Motor neuron (in vitro differentiated cells): ENCODE measurements at regions not wholly inside any gene's neighbourhood (a gene's known extent, or its start where the extent isn't known, plus 50 kb on each side); places are given as distances from the start of the nearest gene placed in this dataset.
"Not testable (repeated sequence)": the region's sequence is repeated elsewhere in the genome, so short reads cannot be mapped to it uniquely, and the experiment has no call there.

Experiments used
- ATAC-seq, 8 experiments: fragments of 200-7000 bp; cut with Tn5 transposase; replicated peaks in 6 of 8; 2 replicates each; pipeline ENCODE4 v1.8.0; 2021; ENCODE audit warnings: mild to moderate bottlenecking in 8 of 8, moderate library complexity in 8 of 8
- H3K27ac ChIP-seq, 2 donors: fragments of 250-450 bp; sonication (Bioruptor Pico); 2 replicates each; pipeline ENCODE4 v1.9.0; 2021; ENCODE audit warnings: antibody characterized with exemption in 2 of 2, mild to moderate bottlenecking in 2 of 2, moderate library complexity in 1 of 2
- H3K4me1 ChIP-seq, 2 donors: fragments of 250-450 bp; sonication (Bioruptor Pico); replicated peaks in 1 of 2; 2 replicates each; pipeline ENCODE4 v1.6.1; 2021; ENCODE audit warnings: antibody characterized with exemption in 2 of 2, mild to moderate bottlenecking in 2 of 2, moderate library complexity in 1 of 2
- H3K4me3 ChIP-seq, 5 donors: fragments of 250-450 bp; sonication (Bioruptor Pico); 2 replicates each; pipeline ENCODE4 v1.9.0; 2021; ENCODE audit warnings: antibody characterized with exemption in 5 of 5, mild to moderate bottlenecking in 5 of 5, moderate library complexity in 4 of 5
- WGBS, 10 experiments: fragments of 450-650 bp; shearing (Covaris generic); methylation state at CpG; one replicate each; pipeline ENCODE4 v1.0.0; 2022; 5-methylcytosine and 5-hydroxymethylcytosine counted together
- in situ Hi-C, 9 experiments: fragments of 400-800 bp; cut with MboI; loops; one replicate each; pipeline ENCODE4 v1.15.0; 2021; ENCODE audit warnings: low sequenced_read_pairs in 9 of 9, low pct_unique_long_range_greater_than_20kb in 2 of 9; ENCODE audit not compliant: unreplicated experiment in 9 of 9

DNA sequence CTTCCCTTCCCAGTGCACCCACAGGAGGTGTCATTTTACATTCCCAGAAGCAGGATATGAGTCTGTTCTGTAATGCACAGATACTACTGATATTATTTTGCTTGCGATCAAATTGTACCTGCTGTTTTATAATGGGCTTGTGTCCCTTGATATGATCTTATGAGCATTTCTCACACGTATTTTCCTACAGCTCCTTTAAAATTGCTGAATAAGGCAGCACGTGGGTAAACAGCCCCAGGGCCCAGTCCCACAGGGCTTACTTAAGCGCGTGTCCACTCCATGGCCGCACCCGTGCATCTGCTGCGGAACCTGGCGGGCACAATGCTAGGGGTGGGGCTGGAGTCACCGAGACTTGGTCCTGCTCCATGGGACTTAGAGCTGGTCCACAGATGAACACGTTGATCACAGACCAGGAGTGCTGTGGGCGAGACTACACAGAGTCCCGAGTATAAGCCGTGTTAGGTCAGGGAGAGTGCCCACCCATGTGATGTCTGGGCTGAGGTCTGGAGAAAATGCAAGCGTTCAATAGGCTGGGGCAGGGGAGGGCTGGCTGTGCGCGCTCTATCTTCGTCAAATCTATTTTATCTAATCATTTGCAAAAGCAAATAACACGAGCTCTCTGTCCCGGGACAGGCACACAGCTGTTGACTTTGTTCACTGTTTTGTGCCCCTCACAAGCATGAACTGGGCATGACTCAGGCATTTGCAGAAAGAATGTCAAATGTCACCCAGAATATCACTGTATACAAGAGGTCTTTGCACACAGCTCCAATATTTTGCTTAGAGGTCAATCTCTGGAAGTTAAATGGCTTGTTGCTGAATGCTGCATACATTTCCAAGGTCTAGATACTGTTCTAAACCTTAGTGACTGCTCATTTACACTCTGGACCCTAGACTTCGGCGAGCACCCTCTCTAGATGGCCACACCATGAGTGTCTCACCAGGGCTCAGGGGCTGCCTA lies 119.3 kb downstream of the CRYAA start:
- H3K27ac ChIP-seq = no peak overlapping the region
- ATAC-seq = peak in 6 of 8 experiments; percentile 16 to 91 (median 44)
- peaks cover 0 to 3% of the 10 kb centered on the region in 2 donors for H3K4me1 ChIP-seq
- H3K4me3 ChIP-seq = no peak overlapping the region
- 13 to 92% (median 76%) methylated on average over 2 to 16 of the region's 22 CpGs; no CpG with 5 or more reads in 1 of the 10 experiments for WGBS, 10 experiments
- in situ Hi-C loops = no loop called here

DNA sequence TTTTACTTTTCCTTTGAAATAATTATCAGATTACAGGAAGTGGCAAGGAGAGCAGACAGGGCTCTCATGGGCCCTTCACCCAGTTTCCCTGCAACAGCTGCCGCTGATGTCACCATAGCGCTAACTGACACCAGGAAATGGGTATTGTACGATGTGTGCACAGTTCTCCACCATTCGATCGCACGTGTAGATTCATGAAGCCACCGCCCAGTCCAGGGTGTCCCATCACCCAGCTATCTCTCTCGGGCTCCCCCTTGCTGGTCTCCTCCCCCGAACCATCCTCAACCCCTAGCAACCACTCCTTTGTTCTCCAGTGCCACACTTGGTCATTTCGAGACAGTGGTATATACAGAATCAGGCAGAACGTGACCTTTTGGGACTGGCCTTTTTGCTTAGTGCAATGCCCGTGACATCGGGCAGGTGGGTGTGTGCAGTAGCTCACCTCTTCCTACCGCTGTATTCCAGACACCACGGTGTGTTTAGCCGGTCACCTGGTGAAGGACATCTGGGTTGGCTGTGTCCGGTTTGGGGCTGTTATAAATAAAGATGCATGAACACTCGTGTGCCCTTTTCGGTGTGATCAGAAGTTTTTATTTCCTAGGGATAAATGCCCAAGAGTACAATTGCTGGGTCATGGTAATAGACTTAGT lies 118.4 kb downstream of the CRYAA start:
- ATAC-seq = peak in 5 of 8 experiments; percentile 62 to 87 (median 77)

DNA sequence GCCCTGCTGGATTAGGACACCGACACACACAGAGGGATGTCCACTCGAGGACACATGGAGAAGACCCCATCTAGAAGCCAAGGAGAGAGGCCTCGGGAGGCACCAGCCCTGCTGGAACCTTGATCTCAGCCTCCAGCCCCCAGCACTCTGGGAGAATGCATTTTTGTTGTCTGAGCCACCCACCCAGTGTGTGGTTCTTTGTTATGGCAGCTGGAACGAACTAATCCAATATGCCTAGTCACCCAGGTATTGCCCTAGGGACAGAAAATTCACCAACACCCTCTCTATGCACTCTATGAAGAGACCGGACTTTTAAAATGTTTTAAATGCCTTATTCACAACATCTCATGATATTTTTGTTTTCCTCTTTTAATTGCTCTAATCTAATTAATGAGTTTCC lies 117.4 kb downstream of the CRYAA start:
- no peak overlapping the region for H3K4me3 ChIP-seq
- in situ Hi-C loops = no loop called here
- no peak overlapping the region for H3K27ac ChIP-seq
- peaks cover under 1 to 3% of the 10 kb centered on the region in 2 donors for H3K4me1 ChIP-seq
- peak in 1 of 8 experiments; percentile 37 for ATAC-seq
- 23 to 100% (median 68%) methylated on average over 1 to 4 of the region's 5 CpGs for WGBS, 10 experiments

More for the DNA sequence above, 118.4 kb downstream of the CRYAA start:
- in situ Hi-C loops = no loop called here
- Histone ChIP-seq H3K4me1 (peaks cover 0 to 3% of the 10 kb centered on the region in 2 donors), H3K4me3 (no peak overlapping the region), H3K27ac (no peak overlapping the region)
- 57 to 100% (median 92%) methylated on average over 2 to 13 of the region's 19 CpGs for whole genome bisulfite sequencing, 10 experiments

DNA sequence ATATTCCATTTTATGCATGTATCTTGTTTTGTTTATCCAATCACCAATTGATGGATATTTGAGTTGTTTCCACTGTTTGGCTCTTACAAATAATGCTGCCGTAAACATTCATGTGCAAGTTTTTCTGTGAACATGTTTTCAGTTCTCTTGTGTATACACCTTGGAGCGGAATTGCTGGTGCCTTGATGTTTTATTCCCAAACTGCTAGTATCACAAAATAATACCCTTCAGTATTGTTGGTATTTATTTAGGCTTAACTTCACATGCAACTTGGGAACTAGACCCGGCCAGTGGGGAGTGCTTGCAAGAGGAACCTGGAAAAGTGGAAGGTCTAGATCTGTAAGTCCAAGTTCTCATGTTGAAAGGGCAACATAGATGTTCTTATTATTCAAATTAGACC lies 115.9 kb downstream of the CRYAA start:
- H3K4me3 ChIP-seq = no peak overlapping the region
- H3K4me1 ChIP-seq = peaks cover 3 to 6% of the 10 kb centered on the region in 2 donors
- H3K27ac ChIP-seq = no peak overlapping the region
- in situ Hi-C loops = no loop called here
- ATAC-seq = no peak
- 40 to 100% (median 92%) methylated on average over 1 to 3 of the region's 3 CpGs; no CpG with 5 or more reads in 1 of the 10 experiments for WGBS, 10 experiments

DNA sequence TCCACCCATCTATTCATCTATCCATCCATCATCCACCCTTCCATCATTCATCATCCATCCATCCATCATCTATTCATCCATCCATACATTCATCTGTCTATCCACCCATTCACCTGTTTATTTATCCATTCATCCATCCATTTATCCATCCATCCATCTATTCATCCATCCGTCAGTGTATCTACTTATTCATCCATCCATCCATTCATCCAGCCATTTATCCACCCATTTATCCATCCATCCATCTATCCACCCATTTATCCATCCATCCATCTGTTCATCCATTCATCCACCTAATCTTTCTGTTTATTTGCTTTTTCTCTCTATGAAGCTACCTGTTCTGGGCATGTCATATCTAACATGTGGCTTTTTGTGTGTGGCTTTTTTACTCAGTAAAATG lies 115.4 kb downstream of the CRYAA start:
- H3K4me1 ChIP-seq = peaks cover 3 to 6% of the 10 kb centered on the region in 2 donors
- WGBS, 10 experiments = 13 to 100% (median 88%) methylated on average over 1 of the region's 1 CpG; no CpG with 5 or more reads in 1 of the 10 experiments
- no peak overlapping the region for H3K27ac ChIP-seq
- in situ Hi-C loops = no loop called here
- H3K4me3 ChIP-seq = no peak overlapping the region
- ATAC-seq = no peak

DNA sequence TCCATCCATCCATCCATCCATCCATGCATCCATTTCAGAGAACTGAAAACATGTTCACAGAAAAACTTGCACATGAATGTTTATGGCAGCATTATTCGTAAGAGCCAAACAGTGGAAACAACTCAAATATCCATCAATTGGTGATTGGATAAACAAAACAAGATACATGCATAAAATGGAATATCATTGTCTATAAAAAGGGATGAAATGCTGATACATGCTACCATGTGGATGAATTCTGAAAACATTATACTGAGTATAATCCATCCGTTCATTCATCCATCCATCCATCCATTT lies 115.1 kb downstream of the CRYAA start:
- ATAC-seq, in situ Hi-C loops, H3K4me1 ChIP-seq, H3K4me3 ChIP-seq, H3K27ac ChIP-seq: not testable (repeated sequence)
- WGBS, 10 experiments = 42 to 100% (median 95%) methylated on average over 1 to 2 of the region's 2 CpGs; no CpG with 5 or more reads in 1 of the 10 experiments

DNA sequence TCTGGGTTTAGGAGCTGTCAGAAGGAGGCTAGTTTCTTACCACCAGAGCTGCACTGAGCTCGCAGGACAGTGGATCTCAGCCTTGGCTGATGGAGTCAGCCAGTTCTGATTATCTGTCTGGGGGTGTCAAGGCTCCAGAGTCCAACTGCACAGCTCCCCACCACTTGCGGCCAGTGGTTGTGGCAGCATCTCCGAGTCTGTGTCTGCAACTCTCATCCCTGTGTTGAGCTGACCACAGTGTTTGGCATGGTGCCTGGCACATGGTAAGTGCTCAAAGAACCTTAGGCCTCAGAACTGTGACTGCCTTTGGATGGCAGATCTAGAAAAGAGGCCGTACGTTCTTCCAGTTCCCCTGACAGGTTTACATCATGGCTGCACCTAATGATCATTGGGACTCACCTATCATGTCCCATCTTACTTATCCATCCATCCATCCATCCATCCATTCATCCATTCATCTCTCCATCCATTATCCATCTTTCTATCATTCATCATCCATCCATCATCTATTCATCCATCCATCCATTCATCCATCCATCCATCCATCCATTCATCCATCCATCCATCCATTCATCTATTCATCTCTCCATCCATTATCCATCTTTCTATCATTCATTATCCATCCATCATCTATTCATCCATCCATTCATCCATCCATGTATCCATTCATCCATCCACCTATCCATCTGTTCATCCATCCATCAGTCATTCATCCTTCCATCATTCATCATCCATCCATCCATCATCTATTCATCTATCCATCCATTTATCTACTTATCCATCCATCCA lies 114.5 kb downstream of the CRYAA start:
- in situ Hi-C loops = no loop called here
- Histone ChIP-seq H3K4me3 (no peak overlapping the region), H3K27ac (no peak overlapping the region), H3K4me1 (peaks cover 3 to 7% of the 10 kb centered on the region in 2 donors)
- no peak for ATAC-seq
- WGBS, 10 experiments = 50 to 100% (median 88%) methylated on average over 2 to 4 of the region's 5 CpGs; no CpG with 5 or more reads in 3 of the 10 experiments

DNA sequence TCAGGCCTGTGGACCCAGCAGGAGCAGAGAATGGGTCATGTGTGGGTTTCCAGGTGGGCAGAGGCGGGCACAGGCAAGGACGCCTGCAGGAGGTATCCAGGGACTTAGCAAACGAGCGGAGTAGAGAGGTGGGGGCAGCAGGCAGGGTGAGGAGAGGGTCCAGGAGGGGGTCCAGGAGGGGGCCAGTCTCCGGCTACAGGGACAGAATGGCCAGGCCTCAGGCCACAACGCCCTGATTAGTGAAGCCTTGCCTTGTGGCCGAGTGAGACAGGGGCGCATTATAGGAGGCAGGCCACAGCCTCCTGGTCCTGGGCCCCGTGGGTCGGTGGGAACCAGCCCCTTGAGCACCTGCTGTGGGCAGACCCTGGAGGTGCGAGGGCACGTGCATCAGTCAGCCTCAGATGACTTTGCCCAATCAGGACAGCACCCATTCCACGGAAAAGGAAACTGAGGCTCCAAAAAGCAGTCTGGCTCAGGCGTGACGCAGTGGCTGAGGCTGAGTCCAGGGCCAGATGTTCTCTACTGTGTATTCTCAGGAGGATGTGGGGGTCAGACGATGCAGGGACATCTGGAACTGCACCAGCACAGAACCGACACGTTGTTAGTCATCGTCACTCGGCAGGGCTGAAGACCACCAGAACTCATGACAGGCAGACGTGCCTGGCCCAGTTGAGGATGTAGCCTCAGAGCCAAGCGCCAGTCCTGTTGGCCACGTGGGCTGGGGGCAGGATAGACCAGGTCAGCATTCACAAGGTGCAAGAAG lies 113.7 kb downstream of the CRYAA start:
- Histone ChIP-seq H3K4me1 (peaks cover 11 to 13% of the 10 kb centered on the region in 2 donors), H3K27ac (no peak overlapping the region), H3K4me3 (no peak overlapping the region)
- WGBS, 10 experiments = 0 to 80% (median 70%) methylated on average over 1 to 5 of the region's 23 CpGs; no CpG with 5 or more reads in 5 of the 10 experiments
- in situ Hi-C loops = no loop called here
- no peak for ATAC-seq

DNA sequence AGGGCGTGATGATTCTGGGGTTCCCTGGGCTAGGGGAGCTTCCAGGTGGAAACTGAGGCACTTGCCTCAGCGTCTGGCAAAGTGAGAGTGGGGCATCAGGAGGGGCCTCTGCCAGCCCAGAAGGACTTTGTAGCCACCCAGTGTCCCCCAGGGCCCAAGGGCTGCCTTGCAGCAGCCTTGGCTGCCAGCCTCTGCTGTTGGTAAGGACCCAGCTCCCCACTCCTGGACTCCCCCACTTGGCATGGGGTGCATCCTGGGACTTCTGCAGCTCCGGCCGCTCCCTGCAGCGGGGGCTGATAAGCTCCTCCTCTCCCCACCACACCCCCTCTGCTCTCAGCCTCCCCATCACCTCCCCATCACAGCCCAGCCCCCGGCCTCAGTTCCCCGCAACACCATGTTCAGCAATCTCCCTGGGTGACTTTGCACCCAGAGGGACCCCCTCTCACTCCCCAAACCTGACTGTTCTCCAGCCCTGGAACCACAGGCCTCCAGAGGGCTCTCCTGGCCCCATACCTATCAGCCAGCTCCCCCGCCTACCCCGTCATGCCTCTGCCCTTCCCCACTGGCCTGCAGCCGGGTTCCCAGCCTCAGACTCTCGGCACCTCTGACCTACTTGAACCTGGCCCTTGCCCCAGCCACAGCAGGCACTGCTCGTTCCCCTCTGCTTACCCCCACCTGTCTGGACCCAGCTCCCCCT lies 113.0 kb downstream of the CRYAA start:
- Histone ChIP-seq H3K27ac (no peak overlapping the region), H3K4me1 (peaks cover 17 to 18% of the 10 kb centered on the region in 2 donors), H3K4me3 (no peak overlapping the region)
- in situ Hi-C loops = no loop called here
- WGBS, 10 experiments = 100% methylated on average over 1 of the region's 12 CpGs; no CpG with 5 or more reads in 9 of the 10 experiments
- no peak for ATAC-seq

DNA sequence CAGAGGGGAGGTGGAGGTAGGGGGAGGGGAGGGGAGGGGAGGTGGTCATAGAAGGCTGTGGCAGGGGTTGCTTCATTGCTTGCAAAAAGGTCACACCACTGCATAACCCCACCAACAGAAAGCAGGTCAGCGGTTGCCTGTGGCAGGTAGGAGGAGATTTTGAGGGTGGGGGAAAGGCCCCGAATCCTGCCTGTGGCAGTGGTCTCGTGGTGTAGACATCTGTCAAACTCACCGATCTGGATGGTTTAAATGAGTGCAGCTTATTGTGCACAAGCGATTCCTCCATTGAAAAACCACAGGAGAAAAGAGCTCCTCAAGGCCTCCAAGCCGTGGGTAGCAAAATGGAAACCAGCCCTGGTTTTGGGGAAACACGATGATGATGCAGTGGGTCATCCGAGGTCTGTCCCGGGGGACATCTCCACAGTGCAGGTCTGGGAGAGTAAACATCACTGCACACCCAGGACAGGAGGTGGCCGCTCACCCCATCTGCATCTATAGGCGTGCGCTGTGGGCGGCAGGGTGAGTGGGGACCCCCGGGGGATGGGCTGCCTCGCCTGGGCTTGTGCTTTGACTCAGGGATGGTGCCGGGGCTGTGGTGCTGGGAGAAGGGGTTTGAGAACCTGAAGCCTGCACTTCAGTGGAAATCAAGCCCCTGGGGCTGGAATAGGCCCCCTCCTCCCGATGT lies 112.3 kb downstream of the CRYAA start:
- Histone ChIP-seq H3K4me3 (no peak overlapping the region), H3K27ac (no peak overlapping the region), H3K4me1 (peaks cover 18 to 21% of the 10 kb centered on the region in 2 donors)
- in situ Hi-C loops = no loop called here
- ATAC-seq = no peak
- 0 to 50% (median 40%) methylated on average over 1 to 2 of the region's 17 CpGs; no CpG with 5 or more reads in 7 of the 10 experiments for WGBS, 10 experiments

DNA sequence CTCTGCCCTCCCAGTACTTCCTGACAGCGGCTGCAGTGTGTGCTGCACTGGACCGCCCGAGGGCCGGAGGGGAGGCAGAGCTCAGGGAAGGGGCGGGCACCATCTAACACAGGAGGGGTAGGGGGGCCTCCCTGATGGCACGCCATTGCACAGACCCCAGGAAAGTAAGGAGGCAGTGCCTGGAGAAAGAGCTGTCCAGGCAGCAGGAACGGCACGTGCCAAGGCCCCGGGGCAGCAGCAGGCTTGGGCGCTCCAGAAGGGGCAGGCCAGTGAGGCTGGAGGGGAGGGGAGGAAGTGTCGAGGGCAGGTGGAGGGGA lies 110.7 kb downstream of the CRYAA start:
- in situ Hi-C loops = no loop called here
- Histone ChIP-seq H3K4me3 (no peak overlapping the region), H3K4me1 (peaks cover 18 to 24% of the 10 kb centered on the region in 2 donors), H3K27ac (no peak overlapping the region)
- WGBS, 10 experiments = no CpG with 5 or more reads among the region's 11 CpGs
- no peak for ATAC-seq
